Neural progenitor cell (in vitro differentiated cells): ENCODE measurements at regions not wholly inside any gene's neighbourhood (a gene's known extent, or its start where the extent isn't known, plus 50 kb on each side); places are given as distances from the start of the nearest gene placed in this dataset.

Experiments used
- DNase-seq: peaks from one replicate; pipeline ENCODE4 v3.0.0-alpha.2; 2016; ENCODE audit warnings: low spot score
- H2AFZ ChIP-seq: fragments of 200-600 bp; sonication (generic); replicated peaks from 2 replicates; pipeline ENCODE4 v1.6.1; 2016; ENCODE audit warnings: antibody characterized with exemption
- H3F3A ChIP-seq: fragments of 200-600 bp; sonication (generic); 2 replicates; pipeline ENCODE4 v1.6.1; 2016; ENCODE audit warnings: antibody characterized with exemption, low read depth
- H3K27ac ChIP-seq: fragments of 200-600 bp; sonication (generic); 2 replicates; pipeline ENCODE4 v1.5.1; 2016; ENCODE audit warnings: mild to moderate bottlenecking
- H3K27me3 ChIP-seq: fragments of 200-600 bp; sonication (generic); 2 replicates; pipeline ENCODE4 v1.6.1; 2016; ENCODE audit warnings: mild to moderate bottlenecking, moderate library complexity
- H3K36me3 ChIP-seq: fragments of 200-600 bp; sonication (generic); 2 replicates; pipeline ENCODE4 v1.5.1; 2016
- H3K4me1 ChIP-seq: fragments of 200-600 bp; sonication (generic); 2 replicates; pipeline ENCODE4 v1.6.1; 2016; ENCODE audit warnings: mixed run types
- H3K4me2 ChIP-seq: fragments of 200-600 bp; sonication (generic); 2 replicates; pipeline ENCODE4 v1.6.1; 2016
- H3K4me3 ChIP-seq: fragments of 200-600 bp; sonication (generic); 2 replicates; pipeline ENCODE4 v1.5.1; 2016
- H3K79me2 ChIP-seq: fragments of 200-600 bp; sonication (generic); 2 replicates; pipeline ENCODE4 v1.6.1; 2016; ENCODE audit warnings: low read depth
- H3K9ac ChIP-seq: fragments of 200-600 bp; sonication (generic); 2 replicates; pipeline ENCODE4 v1.6.1; 2016
- H3K9me3 ChIP-seq: fragments of 200-600 bp; sonication (generic); 2 replicates; pipeline ENCODE4 v1.5.1; 2016; ENCODE audit warnings: low read depth
- H4K20me1 ChIP-seq: fragments of 200-600 bp; sonication (generic); 2 replicates; pipeline ENCODE4 v1.6.1; 2016; ENCODE audit warnings: low read depth
- H3K27ac Mint-ChIP-seq: 3 replicates; pipeline ENCODE4 v1.8.0; 2021; ENCODE audit warnings: mixed read lengths
- H3K27me3 Mint-ChIP-seq: 2 replicates; pipeline ENCODE4 v1.8.0; 2022; ENCODE audit warnings: low read depth, mild to moderate bottlenecking, inconsistent platforms, moderate library complexity, mixed read lengths; ENCODE audit not compliant: insufficient read depth
- H3K36me3 Mint-ChIP-seq: 3 replicates; pipeline ENCODE4 v1.8.0; 2021; ENCODE audit warnings: mixed read lengths
- H3K4me1 Mint-ChIP-seq: 3 replicates; pipeline ENCODE4 v1.8.0; 2021; ENCODE audit warnings: mixed read lengths
- H3K4me3 Mint-ChIP-seq: 3 replicates; pipeline ENCODE4 v1.8.0; 2021; ENCODE audit warnings: mild to moderate bottlenecking, moderate library complexity, mixed read lengths
- H3K9me3 Mint-ChIP-seq: 3 replicates; pipeline ENCODE4 v1.8.0; 2020; ENCODE audit warnings: mixed read lengths
- EZH2 ChIP-seq: fragments of 200-600 bp; sonication (generic); IDR thresholded peaks from 2 replicates; pipeline ENCODE4 v1.6.1; 2017; ENCODE audit warnings: antibody characterized with exemption, mild to moderate bottlenecking, moderate library complexity
- EZH2phosphoT487 ChIP-seq: fragments of 200-600 bp; sonication (generic); IDR thresholded peaks from 2 replicates; pipeline ENCODE4 v1.6.1; 2017; ENCODE audit warnings: antibody characterized with exemption
- TF ChIP-seq, protein P1 (sequence below): fragments of 200-600 bp; sonication (generic); IDR thresholded peaks from 2 replicates; pipeline ENCODE4 v1.5.1; 2017; ENCODE audit warnings: antibody characterized with exemption, mild to moderate bottlenecking

DNA sequence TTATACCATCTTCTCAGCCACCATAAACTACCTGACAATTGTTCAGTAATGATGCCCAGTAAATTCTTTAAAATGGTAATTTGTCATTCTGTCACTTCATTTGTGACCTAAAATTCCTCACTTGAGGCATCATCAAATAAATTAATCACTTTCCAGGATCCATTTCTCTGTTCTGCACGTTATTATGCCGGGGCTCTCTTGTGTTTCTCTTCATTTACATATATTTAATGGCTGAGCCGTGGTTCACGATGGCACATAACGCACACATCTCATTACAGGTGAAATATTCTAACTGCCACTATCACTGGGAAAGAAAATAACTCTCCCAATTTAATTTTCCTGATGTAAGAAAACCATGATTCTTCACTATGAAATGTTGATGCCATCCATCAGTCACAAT, 529.6 kb downstream of the NR4A2 start:
- Mint-ChIP-seq H3K27me3 (no peaks in the 10 kb centered on the region), H3K4me1 (no peaks in the 10 kb centered on the region), H3K36me3 (no peaks in the 10 kb centered on the region), H3K27ac (no peak overlapping the region), H3K9me3 (no peaks in the 10 kb centered on the region), H3K4me3 (no peak overlapping the region)
- no peaks in the 10 kb centered on the region for H3K4me1 ChIP-seq
- no peak overlapping the region for H3K4me3 ChIP-seq
- H4K20me1 ChIP-seq = no peaks in the 10 kb centered on the region
- DNase-seq = no peak
- no peak overlapping the region for H3K4me2 ChIP-seq
- H3K36me3 ChIP-seq = no peaks in the 10 kb centered on the region
- no peaks in the 10 kb centered on the region for H3K79me2 ChIP-seq
- H3F3A ChIP-seq = no peaks in the 10 kb centered on the region
- no peaks in the 10 kb centered on the region for H3K27me3 ChIP-seq
- H3K9ac ChIP-seq = no peak overlapping the region
- no peak overlapping the region for H3K27ac ChIP-seq
- TF ChIP-seq, protein P1, sequence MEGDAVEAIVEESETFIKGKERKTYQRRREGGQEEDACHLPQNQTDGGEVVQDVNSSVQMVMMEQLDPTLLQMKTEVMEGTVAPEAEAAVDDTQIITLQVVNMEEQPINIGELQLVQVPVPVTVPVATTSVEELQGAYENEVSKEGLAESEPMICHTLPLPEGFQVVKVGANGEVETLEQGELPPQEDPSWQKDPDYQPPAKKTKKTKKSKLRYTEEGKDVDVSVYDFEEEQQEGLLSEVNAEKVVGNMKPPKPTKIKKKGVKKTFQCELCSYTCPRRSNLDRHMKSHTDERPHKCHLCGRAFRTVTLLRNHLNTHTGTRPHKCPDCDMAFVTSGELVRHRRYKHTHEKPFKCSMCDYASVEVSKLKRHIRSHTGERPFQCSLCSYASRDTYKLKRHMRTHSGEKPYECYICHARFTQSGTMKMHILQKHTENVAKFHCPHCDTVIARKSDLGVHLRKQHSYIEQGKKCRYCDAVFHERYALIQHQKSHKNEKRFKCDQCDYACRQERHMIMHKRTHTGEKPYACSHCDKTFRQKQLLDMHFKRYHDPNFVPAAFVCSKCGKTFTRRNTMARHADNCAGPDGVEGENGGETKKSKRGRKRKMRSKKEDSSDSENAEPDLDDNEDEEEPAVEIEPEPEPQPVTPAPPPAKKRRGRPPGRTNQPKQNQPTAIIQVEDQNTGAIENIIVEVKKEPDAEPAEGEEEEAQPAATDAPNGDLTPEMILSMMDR = no peak
- no peak for TF ChIP-seq EZH2
- no peak for TF ChIP-seq EZH2phosphoT487
- no peak overlapping the region for H2AFZ ChIP-seq
- H3K9me3 ChIP-seq = no peaks in the 10 kb centered on the region

DNA sequence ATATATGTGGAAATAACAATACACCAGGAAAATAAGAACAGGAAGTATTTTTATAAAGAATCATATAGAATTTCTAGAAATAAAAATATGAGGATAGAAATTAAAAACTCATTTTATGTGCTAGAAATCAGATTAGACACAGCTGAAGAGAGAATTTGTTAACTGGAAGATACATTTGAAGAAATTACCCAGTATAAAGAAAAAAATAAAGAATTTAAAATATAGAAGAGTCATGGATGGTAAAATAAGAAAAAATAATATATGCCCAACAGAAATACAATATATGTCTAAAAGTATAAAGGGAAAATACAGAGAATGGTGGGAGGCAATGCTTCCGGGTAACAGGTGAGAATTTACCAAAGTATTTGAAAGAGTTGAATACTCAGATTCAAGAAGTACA, 539.9 kb downstream of the NR4A2 start:
- Histone ChIP-seq H3K9me3 (peaks cover 16% of the 10 kb centered on the region), H3K27ac (no peak overlapping the region), H3K79me2 (no peaks in the 10 kb centered on the region), H3K9ac (no peak overlapping the region), H3K4me1 (no peaks in the 10 kb centered on the region), H3K36me3 (peaks cover 3% of the 10 kb centered on the region), H3K4me2 (no peak overlapping the region), H3K4me3 (no peak overlapping the region), H4K20me1 (no peaks in the 10 kb centered on the region), H3F3A (no peaks in the 10 kb centered on the region), H2AFZ (no peak overlapping the region), H3K27me3 (no peaks in the 10 kb centered on the region)
- H3K27me3 Mint-ChIP-seq = no peaks in the 10 kb centered on the region
- H3K36me3 Mint-ChIP-seq = no peaks in the 10 kb centered on the region
- no peaks in the 10 kb centered on the region for H3K4me1 Mint-ChIP-seq
- no peak overlapping the region for H3K27ac Mint-ChIP-seq
- TF ChIP-seq, protein P1 = no peak
- TF ChIP-seq EZH2phosphoT487 (no peak), EZH2 (no peak)
- H3K9me3 Mint-ChIP-seq = peaks cover 28% of the 10 kb centered on the region
- no peak overlapping the region for H3K4me3 Mint-ChIP-seq
- DNase-seq = no peak

- H2AFZ ChIP-seq = no peak overlapping the region
- no peak overlapping the region for H3K27ac ChIP-seq
- DNase-seq = no peak
- H3K27me3 ChIP-seq = no peaks in the 10 kb centered on the region
- Mint-ChIP-seq H3K27me3 (no peaks in the 10 kb centered on the region), H3K36me3 (no peaks in the 10 kb centered on the region), H3K4me1 (peaks cover 14% of the 10 kb centered on the region), H3K9me3 (peaks cover 5% of the 10 kb centered on the region), H3K4me3 (no peak overlapping the region), H3K27ac (no peak overlapping the region)
- no peaks in the 10 kb centered on the region for H3K9me3 ChIP-seq
- peaks cover 9% of the 10 kb centered on the region for H3F3A ChIP-seq
- H3K79me2 ChIP-seq = no peaks in the 10 kb centered on the region
- no peaks in the 10 kb centered on the region for H3K36me3 ChIP-seq
- H3K4me2 ChIP-seq = no peak overlapping the region
- H3K9ac ChIP-seq = no peak overlapping the region
- no peak overlapping the region for H3K4me3 ChIP-seq
- TF ChIP-seq EZH2phosphoT487 (no peak), EZH2 (no peak)
- TF ChIP-seq, protein P1 = no peak
- peaks cover 9% of the 10 kb centered on the region for H3K4me1 ChIP-seq
- no peaks in the 10 kb centered on the region for H4K20me1 ChIP-seq
Measured at GRCh38 chr2:155770516-155770915, 562.0 kb downstream of the NR4A2 start.
